PFSK-1 (cell line): ENCODE measurements at regions not wholly inside any gene's neighbourhood (a gene's known extent, or its start where the extent isn't known, plus 50 kb on each side); places are given as distances from the start of the nearest gene placed in this dataset.

ENCODE experiments used
- FOXP2 ChIP-seq: optimal IDR thresholded peaks from 2 replicates; pipeline ENCODE3; 2011; ENCODE audit warnings: borderline replicate concordance, control low read depth, inconsistent platforms; ENCODE audit not compliant: insufficient read depth; ENCODE audit errors: extremely low read length, extremely low read depth
- POLR2AphosphoS5 ChIP-seq: IDR thresholded peaks from 2 replicates; pipeline ENCODE4 v1.6.1; 2012; ENCODE audit warnings: low read depth, mild to moderate bottlenecking, control low read depth, low read length, moderate library complexity
- SIN3A ChIP-seq: IDR thresholded peaks from 2 replicates; pipeline ENCODE4 v1.6.1; 2012; ENCODE audit warnings: mild to moderate bottlenecking, low read length, moderate library complexity, borderline replicate concordance; ENCODE audit not compliant: insufficient read depth
- TAF1 ChIP-seq: IDR thresholded peaks from 2 replicates; pipeline ENCODE4 v1.6.1; 2012; ENCODE audit warnings: low read length, control low read depth, borderline replicate concordance; ENCODE audit not compliant: insufficient read depth
- TF ChIP-seq, protein P1 (sequence below), 2 experiments: IDR thresholded peaks; 2 replicates each; pipeline versions ENCODE4 v1.6.1 to v1.8.0; 2011 to 2012; ENCODE audit warnings: low read depth in 2 of 2, low read length in 2 of 2, control low read depth in 1 of 2, inconsistent platforms in 1 of 2, mild to moderate bottlenecking in 1 of 2, moderate library complexity in 1 of 2; ENCODE audit not compliant: insufficient read depth in 1 of 2

GRCh38 chr6:144944106-144944505, 659.0 kb downstream of the UTRN start:
- TF ChIP-seq TAF1 (no peak), FOXP2 (no peak), POLR2AphosphoS5 (no peak), SIN3A (no peak)
- TF ChIP-seq, protein P1, sequence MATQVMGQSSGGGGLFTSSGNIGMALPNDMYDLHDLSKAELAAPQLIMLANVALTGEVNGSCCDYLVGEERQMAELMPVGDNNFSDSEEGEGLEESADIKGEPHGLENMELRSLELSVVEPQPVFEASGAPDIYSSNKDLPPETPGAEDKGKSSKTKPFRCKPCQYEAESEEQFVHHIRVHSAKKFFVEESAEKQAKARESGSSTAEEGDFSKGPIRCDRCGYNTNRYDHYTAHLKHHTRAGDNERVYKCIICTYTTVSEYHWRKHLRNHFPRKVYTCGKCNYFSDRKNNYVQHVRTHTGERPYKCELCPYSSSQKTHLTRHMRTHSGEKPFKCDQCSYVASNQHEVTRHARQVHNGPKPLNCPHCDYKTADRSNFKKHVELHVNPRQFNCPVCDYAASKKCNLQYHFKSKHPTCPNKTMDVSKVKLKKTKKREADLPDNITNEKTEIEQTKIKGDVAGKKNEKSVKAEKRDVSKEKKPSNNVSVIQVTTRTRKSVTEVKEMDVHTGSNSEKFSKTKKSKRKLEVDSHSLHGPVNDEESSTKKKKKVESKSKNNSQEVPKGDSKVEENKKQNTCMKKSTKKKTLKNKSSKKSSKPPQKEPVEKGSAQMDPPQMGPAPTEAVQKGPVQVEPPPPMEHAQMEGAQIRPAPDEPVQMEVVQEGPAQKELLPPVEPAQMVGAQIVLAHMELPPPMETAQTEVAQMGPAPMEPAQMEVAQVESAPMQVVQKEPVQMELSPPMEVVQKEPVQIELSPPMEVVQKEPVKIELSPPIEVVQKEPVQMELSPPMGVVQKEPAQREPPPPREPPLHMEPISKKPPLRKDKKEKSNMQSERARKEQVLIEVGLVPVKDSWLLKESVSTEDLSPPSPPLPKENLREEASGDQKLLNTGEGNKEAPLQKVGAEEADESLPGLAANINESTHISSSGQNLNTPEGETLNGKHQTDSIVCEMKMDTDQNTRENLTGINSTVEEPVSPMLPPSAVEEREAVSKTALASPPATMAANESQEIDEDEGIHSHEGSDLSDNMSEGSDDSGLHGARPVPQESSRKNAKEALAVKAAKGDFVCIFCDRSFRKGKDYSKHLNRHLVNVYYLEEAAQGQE (IDR thresholded peaks at IDR 0.05; ENCODE audit: insufficient read depth in 1 of 2, low read depth in 2 of 2, low read length in 2 of 2): no peak

GRCh38 chr6:144947398-144947976, 662.4 kb downstream of the UTRN start:
- TF ChIP-seq FOXP2 (no peak), POLR2AphosphoS5 (no peak), SIN3A (no peak), TAF1 (no peak)
- TF ChIP-seq, protein P1 (IDR thresholded peaks at IDR 0.05; ENCODE audit: insufficient read depth in 1 of 2, low read depth in 2 of 2, low read length in 2 of 2): no peak

- TF ChIP-seq TAF1 (no peak), SIN3A (no peak), POLR2AphosphoS5 (no peak), FOXP2 (no peak)
- TF ChIP-seq, protein P1 (IDR thresholded peaks at IDR 0.05; ENCODE audit: insufficient read depth in 1 of 2, low read depth in 2 of 2, low read length in 2 of 2): no peak
Measured at GRCh38 chr6:144951730-144952437, 666.7 kb downstream of the UTRN start.

GRCh38 chr6:144952456-144953240, 667.5 kb downstream of the UTRN start:
- TF ChIP-seq POLR2AphosphoS5 (no peak), FOXP2 (no peak), SIN3A (no peak), TAF1 (no peak)
- TF ChIP-seq, protein P1 (IDR thresholded peaks at IDR 0.05; ENCODE audit: insufficient read depth in 1 of 2, low read depth in 2 of 2, low read length in 2 of 2): no peak
